Left ventricle myocardium superior (tissue), 1 donor: ENCODE measurements at regions not wholly inside any gene's neighbourhood (a gene's known extent, or its start where the extent isn't known, plus 50 kb on each side); places are given as distances from the start of the nearest gene placed in this dataset.

Source experiments
- ATAC-seq: fragments of 200-7000 bp; cut with Tn5 transposase; one replicate; pipeline ENCODE4 v1.9.1; 2020; ENCODE audit warnings: mild to moderate bottlenecking, moderate library complexity
- DNase-seq: peaks from one replicate; pipeline ENCODE4 v3.0.0-alpha.2; 2020
- intact Hi-C: fragments of 100-400 bp; cut with micrococcal nuclease; formaldehyde crosslinking; loops from one replicate; pipeline ENCODE4 v1.11.0; 2022
- donor health status: DM: no; HTN: yes; CAD: no; lungs with severe emphysema.

DNA sequence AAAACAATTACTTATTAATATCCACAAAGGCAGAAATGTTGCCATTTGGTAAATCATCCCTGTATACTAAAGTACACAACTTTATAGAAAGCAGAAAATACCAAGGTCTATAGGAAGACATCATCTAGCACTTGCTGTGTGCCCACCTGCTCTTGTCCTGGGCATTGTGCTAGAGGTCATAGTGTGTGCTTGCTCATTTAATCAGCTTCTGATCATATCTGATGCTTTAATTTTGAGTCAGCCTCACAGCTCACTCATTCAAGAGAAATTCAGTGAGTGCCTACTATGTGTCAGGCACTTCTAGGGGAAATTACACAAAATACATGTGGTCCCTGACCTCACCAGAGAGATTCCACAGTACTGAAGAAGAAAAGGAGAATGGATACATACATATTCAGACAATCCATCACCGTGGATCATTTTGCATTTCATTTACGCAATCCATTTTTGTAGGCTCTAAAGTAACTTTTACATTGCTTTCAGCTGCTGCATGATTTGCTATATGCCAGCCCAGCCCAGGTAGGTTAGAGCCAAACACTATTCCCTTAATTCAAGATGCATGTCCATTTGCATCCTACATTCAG, 167.9 kb upstream of the MCHR2 start:
- ATAC-seq (no peak), DNase-seq (no peak)
- intact Hi-C loops = no loop called here

GRCh38 chr6:100160930-100161329, 166.9 kb upstream of the MCHR2 start:
- DNase-seq (no peak), ATAC-seq (no peak)
- intact Hi-C loops = no loop called here

DNA sequence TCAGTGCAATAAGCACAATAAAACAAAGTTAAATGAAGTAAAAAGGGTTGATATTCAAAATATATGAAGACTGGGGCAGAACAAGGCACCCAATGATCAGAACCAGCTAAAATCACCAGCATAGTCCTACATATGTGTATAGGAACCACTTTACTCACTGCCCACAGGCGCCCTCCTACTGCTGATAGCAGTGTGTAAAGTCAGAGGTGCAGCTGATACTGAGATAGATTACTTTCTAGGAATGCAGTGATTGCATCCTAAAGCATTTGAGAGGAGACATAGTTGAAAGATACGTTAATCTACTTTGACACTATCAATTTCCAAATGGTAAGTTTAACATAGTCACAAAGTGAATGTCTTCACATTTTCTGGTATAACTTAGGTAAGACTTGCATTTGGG, 161.1 kb upstream of the MCHR2 start:
- no peak for ATAC-seq
- DNase-seq = no peak
- intact Hi-C loops = no loop called here

GRCh38 chr6:100153636-100154275, 159.7 kb upstream of the MCHR2 start:
- ATAC-seq (no peak), DNase-seq (no peak)
- intact Hi-C loops = no loop called here

GRCh38 chr6:100152201-100152600, 158.2 kb upstream of the MCHR2 start:
- intact Hi-C loops = no loop called here
- DNase-seq (no peak), ATAC-seq (no peak)

DNA sequence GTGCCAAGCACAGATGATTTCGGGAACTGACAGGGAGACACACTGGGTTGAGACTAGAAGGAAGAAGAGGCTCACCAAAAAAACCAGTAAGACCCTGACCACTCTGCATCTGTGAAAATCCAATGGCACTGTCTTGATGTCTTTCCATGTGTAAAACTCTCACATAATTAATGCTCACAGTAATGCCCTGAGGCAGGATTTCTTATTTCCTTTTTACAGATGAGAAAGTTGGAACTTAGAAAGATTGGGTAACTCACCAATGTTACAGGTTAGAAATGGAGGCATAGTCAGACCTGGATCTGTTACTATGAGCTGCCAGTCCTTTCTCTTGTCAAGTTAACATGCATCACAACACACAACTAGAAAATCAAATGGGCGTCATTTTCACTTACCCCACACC, 151.0 kb upstream of the MCHR2 start:
- DNase-seq = no peak
- intact Hi-C loops = no loop called here
- ATAC-seq = no peak

DNA sequence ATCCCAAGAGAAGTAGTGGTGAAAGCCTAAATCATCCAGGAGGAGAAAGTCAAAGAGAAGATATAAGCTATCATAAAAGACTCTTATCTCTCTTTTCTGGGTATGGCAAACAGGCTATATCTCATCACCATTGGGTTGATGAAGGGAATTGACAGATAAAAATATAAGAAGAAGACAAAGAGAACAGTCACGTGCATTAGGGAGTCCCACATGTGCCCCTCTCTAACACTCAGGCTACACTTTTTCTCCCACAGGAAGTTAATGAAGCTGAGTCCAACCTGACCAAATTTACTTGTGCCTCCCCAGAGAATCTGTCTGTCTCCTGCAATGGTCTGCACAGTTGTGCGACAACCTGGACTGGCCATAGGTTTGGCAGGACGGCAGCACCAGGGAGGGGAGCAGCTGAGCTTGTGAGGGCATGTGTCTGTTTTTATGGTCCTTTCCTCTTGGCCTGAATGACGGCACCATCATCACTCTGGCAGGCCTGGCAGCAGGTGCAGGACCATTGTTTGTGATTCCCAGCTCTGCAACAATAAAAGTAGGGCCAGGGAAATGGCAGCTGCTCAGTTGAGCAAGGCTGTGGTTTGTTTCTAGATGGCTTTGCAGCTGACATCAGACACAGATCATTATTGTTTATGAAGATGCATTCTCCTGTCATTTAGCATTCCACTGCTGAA, 144.5 kb upstream of the MCHR2 start:
- intact Hi-C loops = no loop called here
- no peak for DNase-seq
- ATAC-seq = no peak

GRCh38 chr6:100137759-100138158, 143.7 kb upstream of the MCHR2 start:
- DNase-seq = no peak
- ATAC-seq = no peak
- intact Hi-C loops = no loop called here

DNA sequence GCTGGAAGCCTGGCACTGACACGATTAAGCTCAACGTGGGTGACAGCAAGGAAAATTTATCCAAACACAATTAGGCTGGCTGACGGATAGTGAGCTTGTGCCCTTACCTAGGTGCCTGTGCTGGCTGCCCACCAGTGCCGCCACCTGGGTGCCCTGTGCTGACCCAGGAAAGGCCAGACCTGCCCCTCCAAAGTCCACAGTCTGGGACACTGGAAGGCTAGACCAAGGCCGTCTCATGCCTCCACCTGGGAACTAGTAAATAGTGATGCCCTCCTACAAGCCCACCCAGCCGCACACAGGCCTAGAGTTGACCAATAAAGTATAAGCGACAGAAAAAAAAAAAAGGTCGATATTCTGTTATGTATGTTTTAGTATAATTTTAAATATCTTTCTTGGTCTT, 142.6 kb upstream of the MCHR2 start:
- DNase-seq (no peak), ATAC-seq (no peak)
- intact Hi-C loops = no loop called here

DNA sequence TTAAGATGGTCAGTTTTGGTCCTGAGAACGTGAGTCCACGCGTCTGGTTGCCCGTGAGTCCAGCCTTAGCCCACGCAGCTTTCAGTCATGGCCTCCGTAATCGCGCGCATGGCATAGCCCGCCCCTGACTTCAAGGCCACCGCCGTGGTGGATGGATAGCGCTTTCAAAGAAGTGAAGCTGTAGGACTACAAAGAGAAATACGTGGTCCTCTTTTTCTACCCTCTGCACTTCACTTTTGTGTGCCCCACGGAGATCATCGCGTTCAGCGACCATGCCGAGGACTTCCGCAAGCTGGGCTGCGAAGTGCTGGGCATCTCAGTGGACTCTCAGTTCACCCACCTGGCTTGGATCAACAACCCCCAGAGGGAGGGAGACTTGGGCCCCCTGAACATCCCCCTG, 142.0 kb upstream of the MCHR2 start:
- no peak for ATAC-seq
- no peak for DNase-seq
- intact Hi-C loops = no loop called here

DNA sequence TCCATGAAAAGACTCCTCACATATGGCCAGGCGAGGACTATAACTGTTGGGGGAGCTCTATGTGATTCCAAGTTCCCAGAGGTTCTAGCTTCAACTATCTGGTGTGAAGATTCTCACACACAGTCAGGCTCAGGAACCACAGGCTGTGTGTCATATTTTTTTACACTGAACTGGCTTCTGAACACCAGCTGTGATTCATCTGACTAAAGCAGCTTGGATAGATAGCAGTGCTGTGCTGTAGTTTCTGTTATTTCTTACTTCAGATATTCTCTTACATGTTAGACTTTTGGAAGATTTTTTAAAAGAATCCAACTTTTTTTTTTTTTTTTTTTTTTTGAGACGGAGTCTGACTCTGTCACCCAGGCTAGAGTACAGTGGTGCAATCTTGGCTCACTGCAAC, 140.7 kb upstream of the MCHR2 start:
- no peak for ATAC-seq
- intact Hi-C loops = no loop called here
- no peak for DNase-seq

DNA sequence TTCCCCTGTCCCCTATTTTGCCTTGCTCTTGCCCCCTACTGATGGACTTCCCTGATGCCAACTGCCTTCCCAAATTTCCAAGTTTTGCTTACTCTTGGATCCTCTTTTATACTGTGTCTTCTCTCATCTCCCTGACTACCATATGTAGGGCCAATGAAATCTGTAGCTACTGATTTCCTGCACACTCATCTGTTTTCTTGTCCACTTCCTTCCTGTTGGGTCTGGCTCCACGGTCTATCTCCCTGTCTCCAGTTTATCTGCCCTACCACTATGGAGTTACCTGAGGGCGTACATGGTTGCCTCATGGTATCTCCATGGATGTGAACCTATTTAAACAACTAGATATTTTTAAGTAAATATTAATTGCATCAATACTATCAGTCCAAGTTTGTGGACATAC, 140.3 kb upstream of the MCHR2 start:
- DNase-seq (no peak), ATAC-seq (no peak)
- intact Hi-C loops = no loop called here

GRCh38 chr6:100132005-100132404, 138.0 kb upstream of the MCHR2 start:
- intact Hi-C loops = no loop called here
- DNase-seq (no peak), ATAC-seq (no peak)

DNA sequence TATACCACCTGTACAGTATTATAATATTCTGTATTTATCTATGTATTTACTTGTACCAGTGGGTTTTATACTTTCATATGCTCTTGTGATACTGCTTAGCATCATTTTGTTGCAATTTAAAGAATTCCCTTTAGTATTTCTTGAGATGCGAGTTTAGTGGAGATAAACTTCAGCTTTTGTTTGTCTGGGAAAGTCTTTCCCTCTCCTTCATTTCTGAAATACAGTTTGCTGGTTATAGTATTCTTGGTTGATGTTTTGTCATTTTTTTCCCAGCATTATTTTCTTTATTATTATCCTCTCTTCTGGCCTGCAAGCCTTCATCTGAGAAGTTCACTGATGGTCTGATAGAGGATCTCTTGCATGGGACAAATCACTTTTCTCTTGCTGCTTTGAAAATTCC, 136.6 kb upstream of the MCHR2 start:
- intact Hi-C loops = no loop called here
- no peak for DNase-seq
- no peak for ATAC-seq

- ATAC-seq (no peak), DNase-seq (no peak)
- intact Hi-C loops = no loop called here
Observed at GRCh38 chr6:100126790-100127484, 132.9 kb upstream of the MCHR2 start.

DNA sequence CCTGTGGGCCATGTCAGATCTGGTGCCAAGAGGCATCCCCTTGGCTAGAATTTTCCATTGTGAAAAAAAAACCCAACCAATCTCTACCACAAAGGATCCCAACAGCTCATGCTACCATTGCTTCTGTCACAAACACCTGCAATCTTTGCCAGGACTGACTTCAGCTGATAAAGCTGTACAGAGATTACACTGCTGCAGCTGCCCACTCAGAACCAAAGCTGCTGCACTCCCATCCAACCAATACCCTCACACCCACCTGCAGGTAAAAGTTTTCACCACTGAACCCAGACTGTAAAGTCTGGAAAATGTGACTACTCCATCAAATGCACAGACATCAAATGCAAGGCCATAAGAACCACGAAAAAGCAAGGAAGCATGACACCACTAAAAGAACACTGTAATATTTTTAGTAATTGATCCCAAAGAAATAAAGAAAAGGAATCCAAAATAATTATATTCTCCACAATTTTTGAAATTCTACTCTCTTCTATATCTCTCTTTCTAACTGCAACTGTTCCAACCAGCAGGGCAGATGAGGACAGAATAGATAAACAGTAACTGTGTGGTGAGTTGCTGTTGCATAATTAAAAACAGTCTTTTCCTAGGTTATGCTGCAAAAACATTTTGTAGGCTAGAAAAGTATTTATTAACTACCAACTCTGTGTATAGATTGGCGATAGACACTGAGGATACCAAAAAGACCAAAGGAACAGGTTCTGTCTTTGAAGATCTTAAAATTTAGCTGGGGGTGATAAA, 128.0 kb upstream of the MCHR2 start:
- intact Hi-C loops = no loop called here
- DNase-seq = no peak
- no peak for ATAC-seq

- ATAC-seq = no peak
- intact Hi-C loops = loop anchor here (10.0 kb wide), 1 partner anchor 366 kb away; no protein-coding TSS in a partner anchor
- DNase-seq = no peak
Observed at GRCh38 chr6:100119261-100119660, 125.2 kb upstream of the MCHR2 start.

DNA sequence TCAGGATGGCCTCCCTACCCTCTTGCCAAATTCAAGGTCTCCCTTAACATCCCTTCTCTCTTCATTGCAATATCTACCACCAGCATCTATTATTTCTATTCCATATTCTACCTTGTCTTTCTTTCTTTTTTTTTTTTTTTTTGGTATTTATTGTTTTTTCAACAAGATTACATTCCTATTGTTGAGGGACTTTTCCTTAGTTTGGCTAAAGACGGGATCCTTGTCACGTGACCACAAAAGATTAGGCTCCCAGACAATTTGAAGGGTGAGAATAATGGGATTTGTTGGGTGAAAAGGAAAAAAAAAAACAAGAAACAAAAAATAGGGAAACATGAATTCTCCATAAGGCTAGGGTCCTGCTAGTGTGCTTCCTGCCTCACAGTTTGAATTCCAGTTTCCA, 124.3 kb upstream of the MCHR2 start:
- ATAC-seq = no peak
- intact Hi-C loops = loop anchor here (10.0 kb wide), 1 partner anchor 366 kb away; no protein-coding TSS in a partner anchor
- DNase-seq = no peak

DNA sequence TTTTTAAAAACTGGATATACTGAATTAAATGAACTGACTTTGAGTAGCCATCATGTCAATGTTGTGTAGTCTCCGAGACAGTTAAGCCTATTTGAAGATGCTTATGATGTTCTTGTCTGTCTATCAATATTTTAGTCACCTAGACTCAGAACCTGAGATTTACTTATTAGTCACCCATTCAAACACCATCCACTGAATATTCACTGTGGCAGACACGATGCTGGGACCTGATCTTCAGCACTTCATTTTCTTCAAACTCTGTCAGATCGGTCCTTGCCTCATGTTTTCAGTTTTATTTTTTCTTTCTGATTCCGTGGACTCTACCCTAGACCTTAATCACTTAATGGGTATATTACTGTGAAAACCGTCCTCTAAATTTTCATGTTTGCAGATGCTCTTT, 123.7 kb upstream of the MCHR2 start:
- ATAC-seq = no peak
- intact Hi-C loops = loop anchor here (10.0 kb wide), 1 partner anchor 367 kb away; no protein-coding TSS in a partner anchor
- no peak for DNase-seq
